Urinary bladder (tissue), 3 donors: ENCODE measurements at regions not wholly inside any gene's neighbourhood (a gene's known extent, or its start where the extent isn't known, plus 50 kb on each side); places are given as distances from the start of the nearest gene placed in this dataset.

Experiments
- DNase-seq: peaks from one replicate; pipeline ENCODE4 v3.0.0-alpha.2; 2015; ENCODE audit errors: extremely low spot score
- H3K27ac ChIP-seq: one replicate; pipeline ENCODE4 v1.5.1; 2013; ENCODE audit warnings: low read depth, mild to moderate bottlenecking, moderate library complexity
- H3K36me3 ChIP-seq: one replicate; pipeline ENCODE4 v1.6.1; 2013; ENCODE audit warnings: mild to moderate bottlenecking, moderate library complexity; ENCODE audit not compliant: insufficient read depth
- H3K4me1 ChIP-seq: one replicate; pipeline ENCODE4 v1.6.1; 2013; ENCODE audit warnings: mild to moderate bottlenecking, moderate library complexity; ENCODE audit not compliant: insufficient read depth
- H3K4me3 ChIP-seq: one replicate; pipeline ENCODE4 v1.5.1; 2013; ENCODE audit warnings: low read depth, low read length
- whole genome bisulfite sequencing: extraction: QIAGEN DNeasy Blood & Tissue Kit; methylation state at CpG from one replicate; pipeline ENCODE4 v1.1.7; 2013; 5-methylcytosine and 5-hydroxymethylcytosine counted together
- donor health status: healthy with polysubstance abuse.
- donor health status: healthy.

DNA sequence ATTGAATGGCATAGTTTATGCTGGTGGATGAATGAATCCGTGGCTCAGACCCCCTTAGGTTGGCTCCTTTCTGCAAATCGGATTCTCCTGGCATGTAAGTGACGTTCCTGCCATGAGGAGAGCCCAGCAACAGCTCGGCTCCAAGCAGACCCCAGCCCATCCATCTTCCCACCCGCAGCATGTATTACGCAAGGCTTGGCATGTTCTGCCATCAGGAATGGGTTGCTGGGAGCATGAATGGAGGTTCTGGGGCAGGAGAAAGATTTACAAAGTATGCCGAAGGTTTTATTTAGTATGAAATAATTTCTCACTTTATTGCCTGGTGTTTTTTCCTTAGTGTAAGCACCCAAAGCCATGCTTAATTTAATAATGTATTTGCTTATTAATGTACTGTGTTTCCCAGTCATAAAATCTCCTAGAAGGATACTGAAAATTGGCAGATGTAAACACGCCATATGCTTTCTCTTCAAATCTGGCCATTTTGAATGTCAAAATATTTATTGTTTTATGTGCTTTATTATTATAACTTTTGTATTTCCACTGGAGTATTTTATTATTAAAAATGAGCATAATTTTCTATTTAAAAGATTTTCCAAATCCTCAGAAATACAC lies 128.5 kb downstream of the ACKR3 start:
- Histone ChIP-seq H3K27ac (no peak overlapping the region), H3K36me3 (no peaks in the 10 kb centered on the region), H3K4me3 (no peak overlapping the region), H3K4me1 (no peaks in the 10 kb centered on the region)
- WGBS, result 85% methylated on average over 8 of the region's 8 CpGs
- DNase-seq, result no peak

DNA sequence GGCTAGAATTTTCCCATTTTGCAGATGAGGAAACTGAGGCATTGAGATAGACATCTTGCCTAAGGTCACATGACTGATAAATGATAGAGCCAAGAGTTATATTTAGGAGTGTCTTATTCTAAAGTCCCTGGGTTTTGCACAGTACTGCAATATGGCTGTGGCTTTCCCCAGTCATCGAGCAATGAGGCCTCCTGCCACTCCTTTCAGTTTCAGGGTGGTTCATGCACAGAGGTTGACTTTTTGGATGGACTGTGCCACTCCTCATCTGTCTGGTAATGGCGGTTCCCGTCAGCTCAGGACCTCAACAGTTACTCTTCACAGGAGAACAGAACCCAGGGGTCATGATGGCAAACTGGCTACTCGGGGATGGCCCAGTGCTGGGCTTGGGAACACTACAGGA lies 131.1 kb downstream of the ACKR3 start:
- 97% methylated on average over 4 of the region's 4 CpGs for WGBS
- no peak for DNase-seq
- Histone ChIP-seq H3K4me3 (no peak overlapping the region), H3K4me1 (no peaks in the 10 kb centered on the region), H3K27ac (no peak overlapping the region), H3K36me3 (no peaks in the 10 kb centered on the region)

GRCh38 chr2:236702657-236703372 lies 133.2 kb downstream of the ACKR3 start:
- no peak for DNase-seq
- Histone ChIP-seq H3K4me1 (no peaks in the 10 kb centered on the region), H3K36me3 (no peaks in the 10 kb centered on the region), H3K4me3 (no peak overlapping the region), H3K27ac (no peak overlapping the region)
- 75% methylated on average over 14 of the region's 14 CpGs for WGBS

DNA sequence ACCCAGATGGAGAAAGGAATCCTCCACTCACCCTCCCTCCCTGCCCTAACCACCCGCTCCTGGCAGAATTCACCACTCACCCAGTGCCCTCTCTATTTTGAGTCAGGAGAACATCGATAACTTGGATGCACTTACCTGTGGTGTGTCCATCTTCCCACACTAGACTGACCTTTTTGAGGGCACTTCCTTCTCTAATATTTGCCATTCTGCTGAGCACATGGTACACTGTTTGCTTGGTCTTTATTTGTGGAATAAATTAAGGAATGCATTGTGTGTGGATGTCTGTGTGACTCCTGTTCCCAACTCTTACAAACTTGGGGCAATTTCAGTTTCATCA lies 133.7 kb downstream of the ACKR3 start:
- DNase-seq, result no peak
- Histone ChIP-seq H3K4me3 (no peak overlapping the region), H3K36me3 (no peaks in the 10 kb centered on the region), H3K4me1 (no peaks in the 10 kb centered on the region), H3K27ac (no peak overlapping the region)
- WGBS, result 95% methylated on average over 2 of the region's 2 CpGs

DNA sequence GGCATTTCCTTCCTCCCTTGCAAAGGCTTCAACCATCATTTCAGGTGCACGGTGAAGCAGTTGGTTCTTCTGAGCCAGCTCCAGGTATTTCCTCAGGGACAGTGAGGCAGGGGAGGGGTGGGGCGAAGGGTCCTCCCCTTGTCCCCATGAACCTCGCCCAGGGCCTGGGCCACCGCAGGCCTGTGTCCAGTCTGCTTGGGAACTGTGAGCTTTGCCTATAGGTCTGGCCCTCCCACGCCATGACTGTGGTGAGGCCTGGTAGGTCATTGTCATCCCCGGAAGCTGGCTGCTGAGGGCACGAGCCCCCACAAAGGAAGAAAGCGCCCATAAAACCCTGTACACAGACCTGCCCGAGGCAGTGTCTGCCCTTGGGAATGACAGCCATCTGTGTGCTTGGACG lies 134.3 kb downstream of the ACKR3 start:
- Histone ChIP-seq H3K4me1 (no peaks in the 10 kb centered on the region), H3K36me3 (no peaks in the 10 kb centered on the region), H3K4me3 (no peak overlapping the region), H3K27ac (no peak overlapping the region)
- WGBS, result 88% methylated on average over 10 of the region's 10 CpGs
- no peak for DNase-seq

- 95% methylated on average over 6 of the region's 6 CpGs for WGBS
- no peak overlapping the region for H3K27ac ChIP-seq
- no peak overlapping the region for H3K4me3 ChIP-seq
- H3K36me3 ChIP-seq, result no peaks in the 10 kb centered on the region
- no peak for DNase-seq
- no peaks in the 10 kb centered on the region for H3K4me1 ChIP-seq
These were observed 135.3 kb downstream of the ACKR3 start for GRCh38 chr2:236704887-236705286.

DNA sequence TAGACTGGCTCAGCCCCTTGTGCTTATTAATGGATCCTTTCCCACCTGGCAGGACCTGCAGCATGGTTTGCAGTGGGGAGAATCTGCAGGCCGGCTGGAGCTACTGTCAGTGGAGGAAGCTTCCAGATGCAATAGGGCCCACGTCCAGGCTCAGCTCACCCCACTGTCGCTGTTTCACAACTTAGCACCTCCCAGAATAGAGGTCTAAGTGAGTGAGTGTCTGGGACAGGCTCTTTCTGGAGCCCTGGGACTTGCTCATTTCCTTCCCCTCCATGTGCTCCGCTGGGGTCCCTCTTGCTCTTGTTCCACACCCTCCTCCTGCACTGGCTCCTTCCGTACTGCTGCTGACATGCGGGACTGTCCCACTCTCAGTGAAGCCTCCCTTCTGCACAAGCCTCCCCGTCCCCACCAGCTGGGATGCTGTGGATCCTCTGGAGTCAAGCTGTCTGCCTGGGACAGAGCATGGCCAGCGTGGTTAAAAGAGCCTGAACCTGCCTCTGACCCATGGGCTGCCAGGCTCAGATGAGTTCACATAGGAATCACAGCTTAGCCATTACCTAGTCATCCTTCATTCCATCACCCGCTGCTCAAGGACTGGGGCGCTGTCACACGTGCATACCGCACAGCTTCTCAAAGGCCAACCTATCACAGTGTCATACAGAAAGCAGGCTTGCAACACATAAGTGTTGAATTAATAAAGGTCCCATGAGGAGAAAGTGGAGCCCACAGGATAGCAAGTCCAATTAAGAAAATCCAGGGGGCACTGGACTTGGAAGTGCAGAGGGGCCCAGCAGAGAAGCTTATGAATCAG lies 135.9 kb downstream of the ACKR3 start:
- H3K36me3 ChIP-seq, result no peaks in the 10 kb centered on the region
- no peaks in the 10 kb centered on the region for H3K4me1 ChIP-seq
- WGBS, result 77% methylated on average over 12 of the region's 12 CpGs
- DNase-seq, result no peak
- no peak overlapping the region for H3K4me3 ChIP-seq
- H3K27ac ChIP-seq, result no peak overlapping the region

GRCh38 chr2:236706288-236706687 lies 136.7 kb downstream of the ACKR3 start:
- 76% methylated on average over 7 of the region's 7 CpGs for WGBS
- DNase-seq, result no peak
- H3K4me1 ChIP-seq, result no peaks in the 10 kb centered on the region
- no peak overlapping the region for H3K4me3 ChIP-seq
- no peaks in the 10 kb centered on the region for H3K36me3 ChIP-seq
- H3K27ac ChIP-seq, result no peak overlapping the region

DNA sequence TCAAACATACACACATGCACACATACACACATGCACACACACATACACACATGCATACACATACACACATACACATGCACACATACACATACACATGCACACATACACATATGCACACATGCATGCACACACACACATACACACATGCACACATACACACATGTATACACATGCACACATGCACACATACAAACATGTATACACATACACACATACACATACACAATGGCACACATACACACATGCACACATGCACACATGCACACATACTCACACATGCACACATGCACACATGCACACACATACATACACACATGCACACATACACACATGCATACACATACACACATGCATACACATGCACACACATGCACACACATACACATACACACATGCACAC lies 137.2 kb downstream of the ACKR3 start:
- no peak overlapping the region for H3K27ac ChIP-seq
- H3K4me1 ChIP-seq, result no peaks in the 10 kb centered on the region
- no peak for DNase-seq
- no peaks in the 10 kb centered on the region for H3K36me3 ChIP-seq
- no peak overlapping the region for H3K4me3 ChIP-seq

GRCh38 chr2:236711440-236711839 lies 141.8 kb downstream of the ACKR3 start:
- Histone ChIP-seq H3K36me3 (no peaks in the 10 kb centered on the region), H3K4me1 (no peaks in the 10 kb centered on the region), H3K27ac (no peak overlapping the region), H3K4me3 (no peak overlapping the region)
- WGBS, result 78% methylated on average over 2 of the region's 2 CpGs
- DNase-seq, result no peak

DNA sequence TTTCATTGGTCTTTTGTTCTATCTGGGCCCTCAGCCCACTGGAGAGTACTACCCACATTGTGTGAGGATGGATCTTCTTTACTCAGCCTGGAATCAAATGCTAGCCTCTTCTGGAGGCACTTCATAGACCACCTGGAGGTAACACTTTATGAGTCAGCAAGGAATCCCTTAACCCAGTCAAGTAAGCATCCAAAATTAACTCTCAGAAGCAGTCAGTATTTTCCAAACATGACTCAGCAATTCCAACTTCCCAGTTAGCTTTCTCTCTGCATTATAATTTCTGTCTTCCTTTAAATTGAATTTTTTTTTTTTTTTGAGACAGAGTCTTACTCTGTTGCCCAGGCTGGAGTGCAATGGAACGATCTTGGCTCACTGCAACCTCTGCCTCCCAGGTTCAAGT lies 142.7 kb downstream of the ACKR3 start:
- DNase-seq, result no peak
- Histone ChIP-seq H3K4me1 (no peaks in the 10 kb centered on the region), H3K36me3 (no peaks in the 10 kb centered on the region), H3K27ac (no peak overlapping the region), H3K4me3 (no peak overlapping the region)
- WGBS, result 85% methylated on average over 1 of the region's 1 CpG

DNA sequence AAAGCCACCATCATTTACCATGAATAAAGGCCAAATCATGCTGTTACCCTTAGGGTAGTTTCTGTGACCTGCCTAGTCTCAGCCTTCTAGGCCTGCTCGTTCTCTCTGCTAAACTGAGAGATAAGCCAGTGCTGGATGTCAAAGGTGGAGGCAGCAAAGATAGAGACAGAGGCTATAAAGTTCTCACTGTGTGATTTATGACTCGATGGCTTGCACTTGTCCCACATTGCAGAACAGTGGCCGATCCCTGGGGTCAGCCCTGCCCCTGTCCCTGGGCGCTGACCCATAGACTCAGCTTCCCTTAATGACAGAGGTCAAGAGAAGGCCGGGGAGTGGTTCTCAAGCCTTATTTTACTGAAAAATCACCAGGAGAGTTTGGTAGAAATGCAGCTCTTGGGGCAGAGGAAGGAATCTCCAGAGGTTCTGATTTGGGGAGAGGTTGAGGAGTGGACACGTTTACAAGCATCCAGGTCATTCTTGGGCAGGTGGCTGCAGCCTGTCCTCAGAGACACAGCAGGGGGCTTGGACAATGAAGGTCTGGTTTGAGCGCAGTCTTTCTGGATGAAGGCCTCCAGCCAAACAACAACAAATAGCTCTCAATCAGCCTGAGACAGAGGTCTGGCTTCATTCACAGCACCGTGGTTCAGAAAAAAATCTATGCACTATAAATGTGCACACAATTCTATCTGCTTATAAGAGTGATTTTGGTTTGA lies 143.5 kb downstream of the ACKR3 start:
- no peak for DNase-seq
- no peak overlapping the region for H3K4me3 ChIP-seq
- WGBS, result 71% methylated on average over 8 of the region's 8 CpGs
- no peaks in the 10 kb centered on the region for H3K36me3 ChIP-seq
- H3K27ac ChIP-seq, result no peak overlapping the region
- no peaks in the 10 kb centered on the region for H3K4me1 ChIP-seq

GRCh38 chr2:236714080-236714479 lies 144.5 kb downstream of the ACKR3 start:
- whole genome bisulfite sequencing, result 66% methylated on average over 5 of the region's 5 CpGs
- Histone ChIP-seq H3K36me3 (no peaks in the 10 kb centered on the region), H3K4me1 (no peaks in the 10 kb centered on the region), H3K27ac (no peak overlapping the region), H3K4me3 (no peak overlapping the region)
- DNase-seq, result no peak

DNA sequence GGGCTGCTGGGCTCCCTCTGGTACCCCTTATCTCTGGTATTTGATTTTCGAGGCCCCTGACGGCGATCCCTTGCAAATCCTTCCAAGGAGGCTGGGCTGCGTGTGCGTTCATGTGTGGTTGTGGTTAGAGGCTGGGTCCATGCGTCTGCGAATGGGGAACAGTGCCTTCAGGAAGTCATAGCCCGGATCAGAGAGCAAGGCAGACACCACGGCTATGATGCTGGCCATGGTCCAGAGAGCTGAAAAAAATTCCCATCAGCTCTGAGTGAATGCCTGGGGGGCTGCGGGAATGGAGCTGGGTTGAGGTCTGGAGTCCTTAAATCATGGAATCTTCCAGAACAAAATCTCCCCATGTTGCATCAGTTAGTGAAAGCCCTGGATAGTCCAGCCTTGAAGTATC lies 145.5 kb downstream of the ACKR3 start:
- Histone ChIP-seq H3K27ac (no peak overlapping the region), H3K4me3 (no peak overlapping the region), H3K36me3 (no peaks in the 10 kb centered on the region), H3K4me1 (no peaks in the 10 kb centered on the region)
- 59% methylated on average over 10 of the region's 10 CpGs for WGBS
- DNase-seq, result no peak
